ENCODE measurements at regions not wholly inside any gene's neighbourhood (a gene's known extent, or its start where the extent isn't known, plus 50 kb on each side); places are given as distances from the start of the nearest gene placed in this dataset.

- no peak for DNase-seq (ENCODE audit: low read depth)
- no peak overlapping the region for H3K4me3 ChIP-seq (ENCODE audit: low read depth, low read length)
- TF ChIP-seq CTCF (IDR thresholded peaks at IDR 0.05; ENCODE audit: control insufficient read depth, extremely low read depth, insufficient read depth) = no peak
Observed at GRCh38 chr1:90210633-90211491, 216.0 kb downstream of the ZNF326 start.

GRCh38 chr1:90208949-90209348 is 214.0 kb downstream of the ZNF326 start:
- no peak for TF ChIP-seq CTCF (IDR thresholded peaks at IDR 0.05; ENCODE audit: control insufficient read depth, extremely low read depth, insufficient read depth)
- no peak for DNase-seq (ENCODE audit: low read depth)

DNA sequence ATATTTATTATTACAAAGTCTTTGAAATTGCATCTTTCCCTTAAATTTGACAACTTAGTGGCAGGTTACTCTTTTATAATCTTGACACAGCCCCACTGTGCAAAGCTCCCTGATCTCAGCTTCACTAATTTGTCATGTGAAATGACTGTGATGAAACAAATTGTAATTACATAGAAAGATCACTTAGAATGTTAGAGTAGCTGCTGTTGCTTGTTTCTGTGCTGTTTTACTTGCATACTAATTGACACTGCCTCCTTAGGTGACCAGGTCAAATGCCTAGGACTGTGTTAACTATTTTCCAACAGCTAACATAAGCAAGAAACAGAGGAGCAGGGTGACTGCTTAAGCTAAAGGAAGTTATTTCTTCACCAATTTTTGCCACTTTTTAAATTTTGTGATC is 211.3 kb downstream of the ZNF326 start:
- H3K4me3 ChIP-seq (ENCODE audit: low read depth, low read length) = no peak overlapping the region
- DNase-seq (ENCODE audit: low read depth) = no peak
- TF ChIP-seq CTCF (IDR thresholded peaks at IDR 0.05; ENCODE audit: control insufficient read depth, extremely low read depth, insufficient read depth) = no peak

More at GRCh38 chr1:90208949-90209348, 214.0 kb downstream of the ZNF326 start:
- H3K4me3 ChIP-seq (ENCODE audit: low read depth, low read length) = no peak overlapping the region

- H3K4me3 ChIP-seq (ENCODE audit: low read depth, low read length) = no peak overlapping the region
- DNase-seq (ENCODE audit: low read depth) = no peak
Observed at GRCh38 chr1:90204780-90205179, 209.9 kb downstream of the ZNF326 start.

GRCh38 chr1:90204023-90204590 is 209.2 kb downstream of the ZNF326 start:
- no peak for DNase-seq (ENCODE audit: low read depth)
- TF ChIP-seq CTCF (IDR thresholded peaks at IDR 0.05; ENCODE audit: control insufficient read depth, extremely low read depth, insufficient read depth) = no peak
- no peak overlapping the region for H3K4me3 ChIP-seq (ENCODE audit: low read depth, low read length)

More at GRCh38 chr1:90204780-90205179, 209.9 kb downstream of the ZNF326 start:
- TF ChIP-seq CTCF (IDR thresholded peaks at IDR 0.05; ENCODE audit: control insufficient read depth, extremely low read depth, insufficient read depth) = no peak

GRCh38 chr1:90201467-90202358 is 206.8 kb downstream of the ZNF326 start:
- TF ChIP-seq CTCF (IDR thresholded peaks at IDR 0.05; ENCODE audit: control insufficient read depth, extremely low read depth, insufficient read depth) = no peak
- H3K4me3 ChIP-seq (ENCODE audit: low read depth, low read length) = no peak overlapping the region
- DNase-seq (ENCODE audit: low read depth) = no peak

Data from LNCaP clone FGC (cell line).